Lung microvascular endothelial cell (primary cell): ENCODE measurements at regions not wholly inside any gene's neighbourhood (a gene's known extent, or its start where the extent isn't known, plus 50 kb on each side); places are given as distances from the start of the nearest gene placed in this dataset.
A peak's percentile ranks its signal among the peaks of the same experiment; 100 is the strongest.

Experiments
- DNase-seq, 2 donors: peaks; one replicate each; pipeline versions ENCODE4 v3.0.0 to v3.0.0-alpha.2; 2010; ENCODE audit warnings: low read depth in 2 of 2

DNA sequence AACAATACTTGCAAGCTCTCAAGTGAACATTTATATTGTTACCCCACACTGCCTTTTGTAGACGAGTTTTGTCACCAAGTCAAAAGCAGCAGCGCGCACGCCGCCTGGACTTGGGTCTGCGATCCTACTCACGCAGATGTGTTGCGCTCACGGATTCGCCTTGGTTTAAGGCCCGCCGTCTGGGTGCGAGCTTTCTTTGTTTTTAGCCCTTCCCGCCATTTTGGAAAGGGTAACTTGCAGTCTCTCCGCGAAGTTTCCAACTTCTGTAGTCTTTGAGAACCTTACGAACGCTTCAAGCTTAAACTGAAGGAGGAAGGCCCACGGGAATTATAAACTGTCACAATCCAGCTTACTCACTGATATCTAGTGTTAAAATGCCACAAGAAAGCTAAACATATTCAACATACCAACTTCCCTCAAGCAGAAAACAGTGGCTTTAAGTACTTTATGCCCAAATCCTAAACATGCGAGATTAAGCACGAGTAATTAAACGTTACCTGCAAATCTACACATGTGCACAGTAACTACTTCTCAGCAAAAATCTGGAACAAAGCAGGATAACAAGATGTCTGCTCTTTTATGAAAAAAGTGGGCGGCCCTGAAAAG lies 80.4 kb upstream of the BTN3A2 start:
- peak; percentile 41 to 77 for DNase-seq

DNA sequence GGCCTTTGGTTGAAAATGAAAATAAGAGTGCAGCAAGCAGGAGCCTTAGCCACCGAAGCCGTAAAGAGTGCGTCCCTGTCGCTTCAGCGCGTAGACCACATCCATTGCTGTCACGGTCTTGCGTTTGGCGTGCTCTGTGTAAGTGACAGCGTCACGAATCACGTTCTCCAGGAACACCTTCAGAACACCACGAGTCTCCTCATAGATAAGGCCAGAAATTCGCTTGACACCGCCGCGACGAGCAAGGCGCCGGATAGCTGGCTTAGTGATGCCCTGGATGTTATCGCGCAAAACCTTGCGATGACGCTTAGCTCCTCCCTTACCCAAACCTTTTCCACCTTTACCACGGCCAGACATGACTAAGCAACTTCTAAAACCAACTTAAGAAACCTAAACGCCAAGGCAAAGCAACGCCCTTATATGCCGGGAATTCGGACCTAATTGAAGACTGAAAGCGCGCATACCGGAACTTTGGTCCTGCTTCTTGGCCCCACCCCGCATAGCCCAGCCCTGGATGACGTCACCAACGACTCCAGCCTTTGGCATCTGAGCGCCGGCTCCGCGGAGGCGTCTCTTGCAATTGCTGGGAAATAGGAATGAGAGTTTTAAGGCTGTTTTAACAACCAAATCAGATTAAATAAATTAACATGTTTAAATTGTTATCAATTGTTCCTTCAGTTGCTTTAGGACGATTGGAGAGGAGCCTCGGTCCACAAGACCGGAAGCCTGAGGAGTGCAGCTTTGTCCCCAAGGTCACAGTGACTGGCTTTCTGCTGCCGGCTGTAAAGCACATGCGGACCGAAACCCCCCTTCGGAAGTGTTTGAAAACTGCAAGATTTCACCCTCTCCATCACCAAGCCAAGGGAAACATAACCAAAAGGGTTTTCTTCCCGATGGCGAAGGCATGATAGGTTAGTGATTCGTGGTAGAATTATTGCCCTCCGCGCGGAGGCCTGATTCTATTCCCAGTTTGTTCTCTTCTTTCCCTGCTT lies 79.6 kb upstream of the BTN3A2 start:
- DNase-seq, result peak; percentile 76 to 98

DNA sequence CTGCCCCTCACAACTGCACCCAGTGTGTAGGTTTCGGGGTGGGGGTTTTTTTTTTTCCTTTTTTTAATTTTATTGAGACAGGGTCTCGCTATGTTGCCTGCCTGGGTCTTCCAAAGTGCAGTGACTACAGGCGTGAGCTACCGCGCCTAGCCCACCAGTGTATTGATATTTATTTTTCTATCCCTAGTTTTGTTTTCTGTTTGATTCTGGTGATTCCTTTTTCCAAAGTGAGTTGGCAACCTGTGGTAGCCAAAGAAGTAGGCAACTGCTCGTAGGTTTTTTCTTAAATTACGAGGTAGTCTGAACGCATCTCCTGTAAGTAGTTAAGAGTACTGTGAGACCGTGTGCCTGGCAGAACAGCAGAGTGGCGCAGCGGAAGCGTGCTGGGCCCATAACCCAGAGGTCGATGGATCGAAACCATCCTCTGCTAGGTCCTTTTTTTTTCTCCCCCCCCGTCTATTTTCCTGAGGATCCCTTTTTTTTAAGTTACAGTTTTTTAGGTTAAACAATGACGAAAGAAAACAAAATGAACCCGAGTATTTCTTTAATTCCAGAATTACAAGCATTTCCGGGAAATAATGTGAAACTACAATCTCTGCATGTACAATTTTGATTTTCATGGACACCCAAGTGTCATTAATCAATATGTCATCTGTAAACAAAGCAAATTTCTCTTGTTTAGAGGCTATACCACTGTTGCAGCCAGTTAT lies 78.7 kb upstream of the BTN3A2 start:
- peak; percentile 72 to 81 for DNase-seq

DNA sequence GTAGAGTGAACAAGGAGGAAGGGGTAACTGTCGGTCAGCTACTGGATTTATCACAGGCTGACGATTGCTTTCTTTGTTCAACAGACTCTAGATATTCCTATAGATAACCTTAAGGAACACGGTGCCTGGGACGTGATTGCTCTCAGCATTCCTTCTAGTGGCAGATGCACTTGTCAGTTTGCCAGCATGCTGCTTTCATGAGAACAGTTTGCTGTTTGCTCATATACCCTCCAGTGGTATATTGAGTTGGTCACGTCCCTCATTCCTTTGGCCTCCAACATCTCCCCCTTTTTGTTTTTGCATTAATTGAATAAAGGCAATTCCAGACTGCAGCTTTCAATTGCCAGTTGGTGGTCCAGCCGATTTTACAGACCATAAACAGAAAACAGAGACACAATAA lies 76.8 kb upstream of the BTN3A2 start:
- DNase-seq, result no peak

DNA sequence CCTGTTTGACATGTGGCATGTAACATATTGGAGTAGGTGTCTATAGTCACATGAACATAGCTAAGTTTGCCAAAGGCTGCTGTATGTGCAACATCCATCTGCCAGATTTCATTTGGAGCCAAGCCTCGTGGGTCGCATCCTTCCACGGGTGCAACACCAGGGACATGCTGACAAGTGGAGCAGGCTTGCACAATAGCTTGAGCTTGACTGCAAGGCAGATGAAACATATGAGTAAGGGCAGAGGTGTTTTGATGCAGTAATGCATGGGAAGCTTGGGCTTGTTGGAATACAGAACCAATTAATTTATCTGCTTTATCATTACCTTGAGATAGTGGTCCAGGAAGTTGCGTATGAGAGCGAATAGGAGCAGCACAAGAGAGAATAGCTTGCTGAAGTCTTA lies 74.1 kb upstream of the BTN3A2 start:
- no peak for DNase-seq

DNA sequence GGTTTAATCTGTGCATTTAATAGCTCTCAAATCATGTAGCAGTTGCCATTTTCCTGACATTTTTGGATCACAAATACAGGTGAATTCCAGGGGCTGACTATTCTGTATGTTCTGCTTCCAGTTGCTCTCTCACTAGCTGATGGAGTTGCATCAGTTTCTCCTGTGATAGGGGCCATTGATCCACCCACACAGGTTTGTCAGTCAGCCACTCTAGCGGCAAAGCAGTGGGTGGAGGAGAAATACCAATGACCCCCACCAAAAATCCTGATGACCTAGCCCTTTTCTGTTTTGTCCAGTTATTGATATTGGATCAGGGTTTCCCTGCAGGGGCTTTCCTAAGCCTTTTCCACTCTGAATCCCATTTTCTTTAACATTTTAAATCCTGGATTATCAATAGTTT lies 72.3 kb upstream of the BTN3A2 start:
- DNase-seq, result no peak

DNA sequence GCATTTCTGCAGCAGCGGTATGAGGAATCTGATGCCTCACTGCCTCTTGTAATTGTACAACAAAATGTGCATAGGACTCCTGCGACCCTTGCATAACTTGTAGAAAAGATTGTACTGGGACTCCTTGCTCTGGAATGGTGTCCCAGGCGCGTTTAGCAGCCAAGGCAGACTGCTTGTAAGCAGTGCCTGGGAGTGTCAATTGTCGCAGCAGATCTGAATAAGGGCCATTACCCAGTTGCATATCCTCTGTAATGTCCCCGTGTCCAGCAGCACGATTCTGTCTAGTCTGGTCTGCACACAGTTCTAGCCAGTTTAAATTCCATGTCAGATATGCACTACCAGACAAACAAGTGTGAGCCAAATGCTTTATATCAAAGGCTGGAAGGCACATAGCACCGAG lies 70.7 kb upstream of the BTN3A2 start:
- no peak for DNase-seq

DNA sequence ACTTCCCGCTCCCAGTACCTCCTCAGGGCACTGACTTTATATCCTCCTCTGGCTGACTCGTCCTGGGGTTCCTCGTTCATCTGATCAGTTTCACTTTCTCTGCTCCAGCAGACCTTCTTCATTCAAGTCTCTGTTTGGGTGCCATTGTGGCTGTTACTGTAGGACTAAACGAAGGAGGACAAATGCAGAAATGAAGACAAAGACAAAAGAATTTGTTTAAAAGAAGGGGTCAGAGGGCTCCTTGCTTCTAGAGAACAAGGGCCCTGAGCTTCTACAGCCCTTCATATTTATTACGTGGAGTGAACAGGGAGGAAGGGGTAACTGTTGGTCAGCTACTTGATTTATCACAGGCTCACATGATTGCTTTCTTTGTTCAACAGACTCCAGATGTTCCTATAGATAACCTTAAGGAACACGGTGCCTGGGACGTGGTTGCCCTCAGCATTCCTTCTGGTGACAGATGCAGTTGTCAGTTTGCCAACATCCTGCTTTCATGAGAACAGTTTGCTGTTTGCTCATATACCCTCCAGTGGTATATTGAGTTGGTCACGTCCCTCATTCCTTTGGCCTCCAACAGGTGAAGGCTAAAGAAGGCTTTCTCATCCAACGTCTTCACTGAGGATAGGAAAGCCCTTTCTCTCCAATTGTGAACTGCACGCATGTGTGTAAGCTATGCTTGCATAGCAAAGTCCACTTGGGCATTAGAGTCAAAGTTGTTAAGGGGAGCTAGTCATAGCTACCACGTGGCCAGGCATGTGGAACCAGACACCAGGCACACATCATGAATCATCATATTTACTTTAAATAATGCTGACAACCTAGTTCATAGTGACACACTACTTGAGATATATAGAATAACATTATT lies 69.1 kb upstream of the BTN3A2 start:
- peak in 1 of 2 donors; percentile 67 for DNase-seq

DNA sequence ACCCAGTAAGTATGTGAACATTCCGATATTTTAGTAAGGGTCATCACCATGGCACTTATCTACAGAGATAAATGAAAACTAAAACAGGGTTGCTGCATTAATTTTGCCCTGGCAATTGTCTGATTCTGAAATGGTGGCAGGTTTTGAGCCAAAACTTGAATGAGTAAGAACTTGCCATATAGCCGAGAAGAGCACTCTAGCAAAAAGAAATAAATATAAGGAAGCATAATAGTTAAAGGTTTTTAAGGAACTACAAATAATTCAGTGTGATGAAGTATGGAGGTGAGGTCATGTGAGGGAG lies 68.5 kb upstream of the BTN3A2 start:
- no peak for DNase-seq

DNA sequence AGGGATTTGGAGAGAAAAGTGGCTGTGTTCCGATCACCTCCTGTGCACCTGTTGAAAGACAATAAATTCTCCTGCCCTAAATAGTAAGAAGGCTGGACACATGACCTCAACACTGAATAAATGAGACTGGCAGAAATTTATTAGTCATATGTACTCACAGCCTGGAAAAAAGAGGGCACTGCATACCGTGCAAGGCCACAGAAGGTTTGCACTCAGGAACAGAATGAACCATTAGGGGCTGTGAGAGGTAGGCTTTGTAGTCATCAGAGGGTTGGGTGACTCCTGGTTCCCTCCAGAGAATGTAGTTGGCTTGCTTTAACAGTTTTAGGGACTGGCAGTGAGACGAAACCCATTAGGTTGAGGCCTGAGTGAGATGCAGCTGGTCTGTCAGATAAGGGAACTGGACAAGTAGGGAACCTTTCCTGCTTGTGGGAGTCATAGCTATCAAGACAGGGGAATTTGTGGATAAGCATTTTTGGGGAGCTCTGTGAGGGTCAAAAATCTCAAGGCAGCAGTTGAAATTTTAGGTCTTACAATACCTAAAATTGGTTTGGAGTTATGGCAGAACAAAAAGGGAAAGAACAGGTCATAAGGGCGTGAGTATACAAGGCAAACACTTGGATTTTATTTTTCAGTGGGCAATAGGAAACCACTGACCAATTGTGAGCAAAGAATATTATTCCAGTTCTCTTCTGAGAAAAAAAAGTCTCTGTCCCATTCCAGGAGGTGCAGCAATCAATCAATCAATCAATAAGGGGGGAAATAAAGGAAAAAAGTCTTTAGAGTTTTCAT lies 67.9 kb upstream of the BTN3A2 start:
- peak in 1 of 2 donors; percentile 16 for DNase-seq

DNA sequence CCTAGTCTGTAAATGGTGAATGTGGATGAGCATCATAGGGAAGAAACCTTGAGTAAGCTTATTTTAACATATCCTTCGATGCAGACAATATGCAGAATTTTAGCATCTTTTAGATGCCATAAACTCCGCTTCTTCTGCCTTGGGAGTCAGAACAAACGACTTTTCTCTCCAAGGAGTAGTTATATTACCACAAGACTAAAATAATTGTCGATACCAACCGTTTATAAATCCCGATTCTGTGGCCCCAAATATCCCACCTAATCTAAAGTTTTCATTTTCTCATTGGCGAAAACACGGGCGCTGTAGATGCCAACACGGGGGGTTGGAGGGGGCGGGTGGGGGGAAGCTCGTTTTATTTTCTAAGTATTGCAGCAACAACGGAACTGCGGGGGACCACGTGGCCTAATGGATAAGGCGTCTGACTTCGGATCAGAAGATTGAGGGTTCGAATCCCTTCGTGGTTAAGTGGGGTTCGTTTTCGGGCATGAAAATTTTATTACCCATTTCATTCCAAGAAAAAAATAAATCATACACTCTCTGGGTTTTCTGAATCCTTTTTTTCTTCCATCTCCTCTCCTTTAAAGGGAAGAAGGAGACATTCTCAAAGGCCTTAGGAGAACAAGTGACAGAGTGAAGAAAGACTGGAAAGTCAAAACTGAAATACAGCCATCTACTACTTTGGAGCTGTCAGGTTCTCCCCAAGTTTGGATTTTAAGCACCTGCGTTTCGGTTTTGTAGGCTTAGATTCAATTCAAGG lies 65.5 kb upstream of the BTN3A2 start:
- no peak for DNase-seq

DNA sequence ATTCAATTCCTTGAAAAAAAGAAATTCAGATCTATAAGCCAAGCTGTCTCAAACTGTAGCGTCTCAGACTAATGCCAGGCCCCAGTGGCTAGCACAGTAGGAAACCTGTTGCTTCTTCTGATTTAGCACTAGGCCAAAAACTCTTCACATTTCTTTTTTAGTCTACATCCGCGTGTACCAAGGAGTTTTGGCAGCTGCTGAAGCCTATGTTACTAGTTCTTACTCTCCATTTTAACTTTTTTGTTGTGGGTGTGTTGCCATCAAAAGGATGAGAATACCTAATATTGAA lies 65.0 kb upstream of the BTN3A2 start:
- DNase-seq, result no peak

DNA sequence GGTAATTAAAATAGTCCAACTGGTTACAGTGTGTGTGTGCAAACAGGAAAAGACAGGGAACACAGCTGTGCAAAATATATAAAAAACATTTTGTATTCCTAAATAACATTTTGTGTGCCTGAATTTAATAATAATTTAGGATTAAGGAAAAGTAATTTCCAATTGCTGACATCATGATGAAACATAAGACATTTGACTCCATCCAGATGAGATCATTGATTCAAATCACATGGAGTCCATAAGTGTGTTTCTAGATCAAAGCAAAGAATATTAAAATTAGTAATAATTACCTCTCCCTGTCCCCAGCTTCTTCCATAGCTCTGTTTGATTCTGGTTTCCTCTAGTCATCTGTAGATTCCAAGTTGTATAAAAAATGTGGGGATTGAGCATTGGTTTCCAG lies 64.6 kb upstream of the BTN3A2 start:
- no peak for DNase-seq

DNA sequence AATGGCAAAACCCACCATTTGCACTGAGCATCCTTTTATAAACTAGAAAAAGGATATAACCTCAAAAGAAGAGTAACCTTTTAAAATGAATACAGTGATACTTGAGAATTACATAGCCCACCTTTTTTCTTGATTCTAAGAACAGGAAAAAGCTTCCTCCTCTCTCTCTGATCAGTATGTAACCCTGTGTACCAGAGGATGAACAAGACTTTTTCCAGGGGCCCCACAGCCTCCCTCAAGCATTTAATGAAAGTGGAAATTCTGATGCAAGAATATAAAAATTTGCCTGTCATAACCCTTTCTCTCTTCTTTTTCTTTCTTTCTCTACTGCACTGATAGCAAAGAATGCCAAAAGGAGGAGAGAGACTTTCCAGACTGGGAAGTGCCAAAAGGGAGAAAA lies 64.2 kb upstream of the BTN3A2 start:
- DNase-seq, result no peak

DNA sequence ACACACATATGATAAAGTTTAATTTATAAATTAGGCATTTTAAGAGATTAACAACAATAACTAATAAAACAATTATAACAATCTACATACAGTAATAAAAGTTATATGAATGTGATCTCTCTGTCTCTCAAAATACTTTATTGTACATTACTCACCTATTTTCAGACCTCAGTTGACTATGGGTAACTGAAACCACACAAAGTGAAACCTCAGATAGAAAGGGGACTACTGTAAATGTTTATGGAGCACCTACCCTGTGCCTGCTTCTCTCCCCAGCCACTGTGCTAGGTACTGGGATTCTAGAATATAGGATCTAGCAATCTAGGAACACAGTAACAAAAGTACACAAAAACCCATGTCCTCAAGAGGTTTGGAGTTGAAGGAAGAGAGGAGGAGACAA lies 63.4 kb upstream of the BTN3A2 start:
- no peak for DNase-seq

DNA sequence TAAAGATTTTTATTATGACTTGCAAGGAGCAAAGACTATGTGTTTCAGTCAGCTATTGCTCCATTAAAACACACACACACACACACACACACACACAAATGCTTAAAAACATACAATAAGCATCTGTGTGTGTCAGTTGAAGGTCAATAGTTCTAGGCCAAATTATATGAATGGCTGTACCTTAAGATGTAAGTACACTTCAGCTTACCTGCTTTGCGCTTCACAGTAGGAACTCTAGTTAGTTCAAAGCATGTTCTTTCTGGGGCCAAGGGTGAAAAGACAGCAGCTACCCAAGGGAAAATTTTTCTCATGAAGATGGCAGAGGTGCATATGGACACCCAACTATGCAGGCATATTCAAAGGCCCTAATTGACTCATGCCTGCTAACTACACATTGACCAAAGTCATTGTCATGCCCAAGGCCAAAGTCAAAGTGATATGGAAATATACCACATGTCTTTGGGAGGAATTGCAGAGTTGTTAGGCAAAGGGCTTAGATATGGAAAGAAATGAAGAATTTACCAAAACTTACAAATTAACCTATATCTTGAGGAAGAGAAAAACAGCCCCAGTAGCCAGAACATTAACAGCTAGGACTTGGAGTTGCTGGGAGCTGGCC lies 61.9 kb upstream of the BTN3A2 start:
- no peak for DNase-seq

DNA sequence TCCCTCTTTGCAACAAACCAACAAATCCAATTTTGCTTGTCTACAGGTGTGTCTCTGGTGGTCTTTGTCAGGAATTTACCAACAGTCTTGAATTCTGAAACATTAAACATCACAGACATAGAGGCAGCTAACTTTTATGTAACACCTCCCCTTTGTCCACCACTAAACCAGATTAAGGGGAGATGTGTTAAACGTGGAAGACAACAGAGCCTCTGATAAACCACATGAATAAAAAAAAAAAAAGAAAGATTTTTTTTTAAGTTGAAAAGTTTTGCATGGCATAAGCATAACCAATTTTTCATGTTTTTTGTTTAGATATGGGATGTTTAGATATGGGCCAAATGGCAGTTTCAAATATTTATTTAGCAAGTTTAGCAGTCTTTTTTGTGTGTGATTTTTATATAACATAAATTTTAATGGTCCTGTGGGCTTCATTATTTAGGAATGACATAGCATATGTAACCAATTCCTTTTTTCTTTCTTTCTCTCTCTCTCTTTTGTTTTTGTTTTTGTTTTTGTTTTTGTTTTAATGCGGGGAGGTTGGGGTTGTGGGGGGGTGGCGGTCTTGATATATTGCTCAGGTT lies 60.7 kb upstream of the BTN3A2 start:
- DNase-seq, result no peak

DNA sequence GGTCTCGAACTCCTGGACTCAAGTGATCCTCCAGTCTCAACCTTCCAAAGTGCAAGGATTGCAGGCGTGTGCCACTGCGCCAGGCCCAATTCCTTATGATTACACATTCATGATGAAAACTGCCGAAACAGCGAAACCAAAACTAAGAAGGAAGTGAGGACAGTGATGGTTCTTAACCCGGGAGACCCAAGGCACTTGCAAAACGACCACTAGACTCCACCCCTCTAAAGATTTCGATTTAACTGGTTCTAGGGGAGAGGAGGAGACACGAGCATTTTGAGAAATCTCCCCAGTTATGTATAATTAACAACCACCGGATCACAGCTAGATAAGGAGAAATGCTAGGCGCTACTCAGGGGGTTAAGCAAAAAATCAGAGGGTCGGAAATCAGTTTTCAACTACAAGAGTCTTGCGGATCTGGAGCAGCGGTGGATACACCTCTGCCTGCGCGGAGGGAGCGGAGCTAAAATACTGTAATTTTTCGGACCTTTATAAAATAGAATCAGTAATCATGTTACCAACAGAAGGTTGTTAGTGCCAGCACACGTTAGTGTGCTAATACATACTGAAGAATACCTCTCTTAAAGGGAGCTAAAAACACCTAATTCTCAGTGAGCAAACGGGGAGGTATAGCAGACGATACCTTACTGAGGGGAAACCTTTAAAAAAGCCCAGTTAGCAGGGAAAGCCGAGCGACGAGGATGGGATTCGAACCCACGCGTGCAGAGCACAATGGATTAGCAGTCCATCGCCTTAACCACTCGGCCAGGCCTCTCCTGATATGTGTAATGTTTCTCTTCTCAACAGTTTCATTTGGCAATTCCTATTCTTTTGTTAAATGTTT lies 60.0 kb upstream of the BTN3A2 start:
- peak; percentile 69 for DNase-seq

DNA sequence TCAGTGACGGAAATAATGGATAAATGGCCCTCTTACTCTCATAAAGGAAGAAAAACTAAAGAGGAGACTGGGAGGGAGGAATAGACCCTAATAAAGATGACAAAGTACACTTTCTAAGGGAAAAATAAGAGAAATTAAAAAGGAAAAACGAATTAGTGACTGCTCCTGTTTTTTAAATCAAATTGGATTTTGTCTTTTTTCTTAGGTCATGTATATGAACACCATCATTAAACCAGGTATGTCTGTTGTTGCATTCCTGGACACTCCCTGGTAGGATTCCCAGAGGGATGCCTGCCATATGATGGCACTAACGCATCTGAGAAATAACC lies 59.4 kb upstream of the BTN3A2 start:
- DNase-seq, result no peak
